HEK293 (cell line): ENCODE measurements at regions not wholly inside any gene's neighbourhood (a gene's known extent, or its start where the extent isn't known, plus 50 kb on each side); places are given as distances from the start of the nearest gene placed in this dataset.

Source experiments
- CTCF ChIA-PET: fragments of 350-600 bp; formaldehyde crosslinking; extraction: SDS; loops from one replicate; lab custom pipeline; 2021; ENCODE audit warnings: antibody characterized with exemption; lab: Yijun Ruan, JAX
- POLR2A ChIA-PET: fragments of 300-600 bp; formaldehyde crosslinking; extraction: SDS; loops from one replicate; lab custom pipeline; 2020; ENCODE audit warnings: antibody characterized with exemption, inconsistent platforms; lab: Yijun Ruan, JAX
- H3K27ac ChIP-seq: fragments of 200-500 bp; sonication (Bioruptor generic); 2 replicates; pipeline ENCODE4 v1.5.1; 2014; ENCODE audit warnings: low read depth, low read length, control low read depth, inconsistent platforms; ENCODE audit errors: extremely low read depth
- H3K36me3 ChIP-seq, 2 experiments: fragments of 200-500 bp in 1 of 2; sonication (Bioruptor generic) in 1 of 2; 1 replicate in 1 of 2; 2 replicates in 1 of 2; pipeline ENCODE4 v1.5.1; 2014 to 2017; ENCODE audit warnings: inconsistent platforms in 2 of 2, low read length in 2 of 2; ENCODE audit not compliant: control insufficient read depth in 2 of 2, insufficient read depth in 1 of 2
- H3K4me1 ChIP-seq: fragments of 200-500 bp; sonication (Bioruptor generic); 2 replicates; pipeline ENCODE4 v1.5.1; 2014; ENCODE audit warnings: mild to moderate bottlenecking, low read length, inconsistent platforms; ENCODE audit not compliant: control insufficient read depth, insufficient read depth
- H3K4me3 ChIP-seq: 2 replicates; pipeline ENCODE4 v1.5.1; 2011; ENCODE audit warnings: low read depth, mild to moderate bottlenecking, control low read depth, low read length, moderate library complexity
- H3K9me3 ChIP-seq: fragments of 200-500 bp; sonication (Bioruptor generic); 2 replicates; pipeline ENCODE4 v1.5.1; 2014; ENCODE audit warnings: low read depth, low read length, inconsistent platforms; ENCODE audit not compliant: control insufficient read depth, insufficient read depth
- CTCF ChIP-seq: fragments of 450-650 bp; formaldehyde crosslinking; IDR thresholded peaks from 2 replicates; pipeline ENCODE4 v1.5.1; 2016; ENCODE audit warnings: missing biosample characterization, missing genetic modification characterization
- GLIS2 ChIP-seq: fragments of 450-650 bp; formaldehyde crosslinking; IDR thresholded peaks from 2 replicates; pipeline ENCODE4 v1.5.1; 2016; ENCODE audit warnings: missing biosample characterization, missing genetic modification characterization
- KLF10 ChIP-seq: fragments of 450-650 bp; IDR thresholded peaks from 2 replicates; pipeline ENCODE4 v1.5.1; 2018; ENCODE audit warnings: missing biosample characterization, mild to moderate bottlenecking, missing genetic modification characterization
- ZBTB20 ChIP-seq: fragments of 450-650 bp; formaldehyde crosslinking; IDR thresholded peaks from 2 replicates; pipeline ENCODE4 v1.5.1; 2016; ENCODE audit warnings: missing biosample characterization, missing genetic modification characterization
- ZBTB8A ChIP-seq: fragments of 450-650 bp; formaldehyde crosslinking; IDR thresholded peaks from 2 replicates; pipeline ENCODE4 v1.5.1; 2016; ENCODE audit warnings: missing biosample characterization, missing genetic modification characterization
- ZFP3 ChIP-seq: fragments of 450-650 bp; formaldehyde crosslinking; IDR thresholded peaks from 2 replicates; pipeline ENCODE4 v1.5.1; 2016; ENCODE audit warnings: low read depth, missing biosample characterization, missing genetic modification characterization
- ZIC2 ChIP-seq: fragments of 450-650 bp; formaldehyde crosslinking; IDR thresholded peaks from 2 replicates; pipeline ENCODE4 v1.5.1; 2016; ENCODE audit warnings: missing biosample characterization, missing genetic modification characterization
- ZNF140 ChIP-seq: fragments of 450-650 bp; formaldehyde crosslinking; IDR thresholded peaks from 2 replicates; pipeline ENCODE4 v1.5.1; 2016; ENCODE audit warnings: missing biosample characterization, missing genetic modification characterization
- ZNF311 ChIP-seq: fragments of 450-650 bp; formaldehyde crosslinking; IDR thresholded peaks from 2 replicates; pipeline ENCODE4 v1.5.1; 2017; ENCODE audit warnings: missing biosample characterization, missing genetic modification characterization, borderline replicate concordance
- ZNF350 ChIP-seq: fragments of 450-650 bp; formaldehyde crosslinking; IDR thresholded peaks from 2 replicates; pipeline ENCODE4 v1.5.0; 2017; ENCODE audit warnings: missing biosample characterization, mild to moderate bottlenecking, missing genetic modification characterization
- ZNF423 ChIP-seq: fragments of 450-650 bp; formaldehyde crosslinking; IDR thresholded peaks from 2 replicates; pipeline ENCODE4 v1.5.1; 2016; ENCODE audit warnings: missing biosample characterization, missing genetic modification characterization
- ZNF433 ChIP-seq: fragments of 450-650 bp; formaldehyde crosslinking; IDR thresholded peaks from 2 replicates; pipeline ENCODE4 v1.5.1; 2016; ENCODE audit warnings: missing biosample characterization, missing genetic modification characterization, low read depth
- ZNF449 ChIP-seq: fragments of 450-650 bp; formaldehyde crosslinking; IDR thresholded peaks from 2 replicates; pipeline ENCODE4 v1.5.1; 2017; ENCODE audit warnings: missing biosample characterization, mild to moderate bottlenecking, missing genetic modification characterization, moderate library complexity
- ZNF521 ChIP-seq: fragments of 450-650 bp; formaldehyde crosslinking; IDR thresholded peaks from 2 replicates; pipeline ENCODE4 v1.5.1; 2017; ENCODE audit warnings: missing biosample characterization, mild to moderate bottlenecking, missing genetic modification characterization
- ZNF548 ChIP-seq: fragments of 450-650 bp; formaldehyde crosslinking; IDR thresholded peaks from 2 replicates; pipeline ENCODE4 v1.5.1; 2016; ENCODE audit warnings: missing biosample characterization, missing genetic modification characterization
- ZNF654 ChIP-seq: fragments of 450-650 bp; formaldehyde crosslinking; IDR thresholded peaks from 2 replicates; pipeline ENCODE4 v1.5.1; 2016; ENCODE audit warnings: low read depth, missing biosample characterization, missing genetic modification characterization
- ZNF677 ChIP-seq: fragments of 450-650 bp; IDR thresholded peaks from 2 replicates; pipeline ENCODE4 v1.5.0; 2018; ENCODE audit warnings: missing biosample characterization, mild to moderate bottlenecking, missing genetic modification characterization, moderate library complexity
- ZNF777 ChIP-seq: fragments of 450-650 bp; formaldehyde crosslinking; IDR thresholded peaks from 2 replicates; pipeline ENCODE4 v1.5.1; 2017; ENCODE audit warnings: missing biosample characterization, missing genetic modification characterization, borderline replicate concordance
- TF ChIP-seq, protein P1 (sequence below): fragments of 450-650 bp; formaldehyde crosslinking; IDR thresholded peaks from 2 replicates; pipeline ENCODE4 v1.5.1; 2016; ENCODE audit warnings: missing biosample characterization, missing genetic modification characterization, low read depth

DNA sequence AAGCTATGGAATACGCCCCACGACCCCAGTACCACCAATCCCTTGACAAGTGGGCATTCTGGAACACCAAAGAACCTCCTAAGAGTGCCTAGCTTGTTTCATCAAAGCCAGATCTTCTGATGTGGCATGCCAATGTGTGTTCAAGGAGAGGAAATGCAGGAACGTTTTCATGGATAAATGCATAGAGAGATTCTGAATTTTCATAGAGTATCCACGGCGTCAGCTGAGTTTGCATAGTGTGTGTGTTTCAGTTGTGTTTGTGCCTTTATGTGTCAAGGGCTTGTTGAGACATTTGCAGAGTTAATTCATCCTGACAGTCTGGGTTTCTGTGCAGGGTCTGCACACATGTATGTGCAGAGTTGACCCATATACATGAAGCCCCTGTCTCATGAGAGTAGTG is 172.7 kb upstream of the LRFN2 start:
- no peak for TF ChIP-seq ZBTB8A (tag by site-specific recombination)
- no peak for TF ChIP-seq ZNF677 (tag by site-specific recombination)
- TF ChIP-seq KLF10 (tag by site-specific recombination) = no peak
- TF ChIP-seq, protein P1, sequence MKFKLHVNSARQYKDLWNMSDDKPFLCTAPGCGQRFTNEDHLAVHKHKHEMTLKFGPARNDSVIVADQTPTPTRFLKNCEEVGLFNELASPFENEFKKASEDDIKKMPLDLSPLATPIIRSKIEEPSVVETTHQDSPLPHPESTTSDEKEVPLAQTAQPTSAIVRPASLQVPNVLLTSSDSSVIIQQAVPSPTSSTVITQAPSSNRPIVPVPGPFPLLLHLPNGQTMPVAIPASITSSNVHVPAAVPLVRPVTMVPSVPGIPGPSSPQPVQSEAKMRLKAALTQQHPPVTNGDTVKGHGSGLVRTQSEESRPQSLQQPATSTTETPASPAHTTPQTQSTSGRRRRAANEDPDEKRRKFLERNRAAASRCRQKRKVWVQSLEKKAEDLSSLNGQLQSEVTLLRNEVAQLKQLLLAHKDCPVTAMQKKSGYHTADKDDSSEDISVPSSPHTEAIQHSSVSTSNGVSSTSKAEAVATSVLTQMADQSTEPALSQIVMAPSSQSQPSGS = no peak
- no peak for TF ChIP-seq ZNF777 (tag by site-specific recombination)
- no peak for TF ChIP-seq ZBTB20 (tag by site-specific recombination)
- no peak for TF ChIP-seq ZFP3
- no peak for TF ChIP-seq ZIC2
- TF ChIP-seq ZNF140 = no peak
- no peak for TF ChIP-seq ZNF311 (tag by site-specific recombination)
- no peak for TF ChIP-seq ZNF423 (tag by site-specific recombination)
- Histone ChIP-seq H3K4me1 (no peaks in the 10 kb centered on the region), H3K9me3 (no peaks in the 10 kb centered on the region), H3K4me3 (no peak overlapping the region), H3K27ac (no peak overlapping the region), H3K36me3 (no peaks in the 10 kb centered on the region)
- CTCF ChIA-PET = interaction anchor here (0.6 kb wide), 1 partner anchor 95 kb away, joined by 3 read pairs; no protein-coding TSS in a partner anchor
- POLR2A ChIA-PET = no interaction called here

GRCh38 chr6:40759264-40759663 is 172.1 kb upstream of the LRFN2 start:
- H3K9me3 ChIP-seq = no peaks in the 10 kb centered on the region
- H3K4me3 ChIP-seq = no peak overlapping the region
- POLR2A ChIA-PET = no interaction called here
- CTCF ChIA-PET = interaction anchor here (0.6 to 0.8 kb wide), 3 partner anchors 16 to 431 kb away, joined by 3 to 4 read pairs (median 3); no protein-coding TSS in a partner anchor
- H3K4me1 ChIP-seq = no peaks in the 10 kb centered on the region
- TF ChIP-seq ZNF521 (tag by site-specific recombination) (no peak), ZNF449 (no peak), ZNF433 (no peak), ZNF654 (tag by site-specific recombination) (no peak), ZNF548 (tag by site-specific recombination) (no peak), CTCF (tag by site-specific recombination) (no peak), GLIS2 (tag by site-specific recombination) (no peak), ZNF350 (tag by site-specific recombination) (no peak), ZNF777 (tag by site-specific recombination) (no peak)
- TF ChIP-seq, protein P1 = no peak
- H3K27ac ChIP-seq = no peak overlapping the region
- H3K36me3 ChIP-seq = no peaks in the 10 kb centered on the region
